Loucy (cell line): ENCODE measurements at regions not wholly inside any gene's neighbourhood (a gene's known extent, or its start where the extent isn't known, plus 50 kb on each side); places are given as distances from the start of the nearest gene placed in this dataset.

Experiments
- H2AFZ ChIP-seq: fragments of 200-600 bp; sonication (generic); 2 replicates; pipeline ENCODE4 v1.6.0; 2016; ENCODE audit warnings: antibody characterized with exemption, mild to moderate bottlenecking, low read length, moderate library complexity
- H3F3A ChIP-seq: fragments of 200-600 bp; 2 replicates; pipeline ENCODE4 v1.6.0; 2016; ENCODE audit warnings: antibody characterized with exemption, low read depth, mild to moderate bottlenecking
- H3K27me3 ChIP-seq: fragments of 200-600 bp; sonication (generic); 2 replicates; pipeline ENCODE4 v1.6.1; 2014; ENCODE audit warnings: low read length, mild to moderate bottlenecking; ENCODE audit not compliant: insufficient read depth, poor library complexity, severe bottlenecking
- H3K36me3 ChIP-seq: fragments of 200-600 bp; sonication (generic); 2 replicates; pipeline ENCODE4 v1.6.1; 2016; ENCODE audit warnings: low read length; ENCODE audit not compliant: insufficient read depth
- H3K4me1 ChIP-seq: fragments of 200-600 bp; sonication (generic); 2 replicates; pipeline ENCODE4 v1.5.1; 2014; ENCODE audit warnings: low read length, mild to moderate bottlenecking; ENCODE audit not compliant: insufficient read depth, poor library complexity, severe bottlenecking
- H3K4me2 ChIP-seq: fragments of 200-600 bp; sonication (generic); 2 replicates; pipeline ENCODE4 v1.6.0; 2014; ENCODE audit warnings: antibody characterized with exemption, low read length, low read depth, mild to moderate bottlenecking; ENCODE audit not compliant: poor library complexity, severe bottlenecking
- H3K4me3 ChIP-seq: fragments of 200-600 bp; sonication (generic); 2 replicates; pipeline ENCODE4 v1.5.1; 2014; ENCODE audit warnings: low read length, mild to moderate bottlenecking, mixed read lengths; ENCODE audit not compliant: poor library complexity, severe bottlenecking
- H3K79me2 ChIP-seq: fragments of 200-600 bp; sonication (generic); 2 replicates; pipeline ENCODE4 v1.6.1; 2014; ENCODE audit warnings: low read length; ENCODE audit not compliant: insufficient read depth
- H3K9ac ChIP-seq: fragments of 200-600 bp; sonication (generic); 2 replicates; pipeline ENCODE4 v1.6.0; 2014; ENCODE audit warnings: mild to moderate bottlenecking, low read depth, low read length, moderate library complexity; ENCODE audit not compliant: poor library complexity, severe bottlenecking
- H3K9me2 ChIP-seq: fragments of 200-600 bp; sonication (generic); replicated peaks from 2 replicates; pipeline ENCODE4 v1.6.1; 2016; ENCODE audit warnings: low read depth, low read length, mixed read lengths
- H3K9me3 ChIP-seq: fragments of 200-600 bp; sonication (generic); 2 replicates; pipeline ENCODE4 v1.6.1; 2014; ENCODE audit warnings: mild to moderate bottlenecking, antibody characterized with exemption, low read length, low read depth; ENCODE audit not compliant: insufficient read depth
- H4K20me1 ChIP-seq: fragments of 200-600 bp; sonication (generic); 2 replicates; pipeline ENCODE4 v1.6.0; 2014; ENCODE audit warnings: antibody characterized with exemption, low read length, mild to moderate bottlenecking; ENCODE audit not compliant: insufficient read depth, poor library complexity, severe bottlenecking
- CTCF ChIP-seq: fragments of 200-600 bp; sonication (generic); conservative IDR thresholded peaks from 2 replicates; pipeline ENCODE4 v1.5.1; 2014; ENCODE audit warnings: mild to moderate bottlenecking, antibody characterized with exemption, low read length
- EZH2phosphoT487 ChIP-seq: fragments of 200-600 bp; IDR thresholded peaks from 2 replicates; pipeline ENCODE4 v1.6.1; 2018; ENCODE audit warnings: antibody characterized with exemption, mild to moderate bottlenecking, moderate library complexity, borderline replicate concordance

GRCh38 chr7:110417611-110418010 lies 673.3 kb upstream of the LRRN3 start:
- Histone ChIP-seq H3K27me3 (no peaks in the 10 kb centered on the region), H3K4me2 (no peak overlapping the region), H2AFZ (no peak overlapping the region), H3K4me3 (no peak overlapping the region), H3K36me3 (no peaks in the 10 kb centered on the region), H4K20me1 (no peaks in the 10 kb centered on the region), H3K9me2 (no peaks in the 10 kb centered on the region), H3K79me2 (no peaks in the 10 kb centered on the region), H3K9me3 (no peaks in the 10 kb centered on the region), H3K4me1 (no peaks in the 10 kb centered on the region), H3F3A (no peaks in the 10 kb centered on the region), H3K9ac (no peak overlapping the region)
- TF ChIP-seq CTCF: no peak
- no peak for TF ChIP-seq EZH2phosphoT487

- Histone ChIP-seq H3K4me2 (no peak overlapping the region), H3K9me3 (no peaks in the 10 kb centered on the region), H3F3A (no peaks in the 10 kb centered on the region), H3K9me2 (no peaks in the 10 kb centered on the region), H3K36me3 (no peaks in the 10 kb centered on the region), H3K4me3 (no peak overlapping the region), H4K20me1 (no peaks in the 10 kb centered on the region), H3K79me2 (no peaks in the 10 kb centered on the region), H3K4me1 (no peaks in the 10 kb centered on the region), H3K27me3 (no peaks in the 10 kb centered on the region), H3K9ac (no peak overlapping the region), H2AFZ (no peak overlapping the region)
- TF ChIP-seq EZH2phosphoT487: no peak
- no peak for TF ChIP-seq CTCF
Measured at GRCh38 chr7:110418659-110419280, 672.2 kb upstream of the LRRN3 start.

GRCh38 chr7:110420788-110421187 lies 670.1 kb upstream of the LRRN3 start:
- no peak overlapping the region for H3K9ac ChIP-seq
- TF ChIP-seq EZH2phosphoT487 (no peak), CTCF (no peak)
- no peak overlapping the region for H3K4me3 ChIP-seq
- no peaks in the 10 kb centered on the region for H3K27me3 ChIP-seq
- H3K9me3 ChIP-seq: no peaks in the 10 kb centered on the region
- H2AFZ ChIP-seq: no peak overlapping the region
- H3K4me2 ChIP-seq: no peak overlapping the region
- H3K79me2 ChIP-seq: no peaks in the 10 kb centered on the region
- no peaks in the 10 kb centered on the region for H3F3A ChIP-seq
- no peaks in the 10 kb centered on the region for H3K36me3 ChIP-seq
- H4K20me1 ChIP-seq: no peaks in the 10 kb centered on the region
- H3K4me1 ChIP-seq: no peaks in the 10 kb centered on the region
- no peaks in the 10 kb centered on the region for H3K9me2 ChIP-seq
